ENCODE measurements at regions not wholly inside any gene's neighbourhood (a gene's known extent, or its start where the extent isn't known, plus 50 kb on each side); places are given as distances from the start of the nearest gene placed in this dataset.

- TF ChIP-seq CTCF (IDR thresholded peaks at IDR 0.05; ENCODE audit: low read depth, low read length, poor library complexity, severe bottlenecking) (no peak), EZH2phosphoT487 (IDR thresholded peaks at IDR 0.05; ENCODE audit: borderline replicate concordance, low read length) (no peak)
Observed at GRCh38 chr1:3978196-3978989, 78.3 kb upstream of the C1orf174 start.

Measured in DOHH2 (cell line).